Kidney epithelial cell (primary cell): ENCODE measurements at regions not wholly inside any gene's neighbourhood (a gene's known extent, or its start where the extent isn't known, plus 50 kb on each side); places are given as distances from the start of the nearest gene placed in this dataset.

Experiments used
- DNase-seq: peaks from one replicate; pipeline ENCODE4 v3.0.0-alpha.2; 2010; ENCODE audit warnings: low read depth
- H3K27me3 ChIP-seq: 2 replicates; pipeline ENCODE4 v1.6.0; 2011; ENCODE audit warnings: low read length; ENCODE audit not compliant: control insufficient read depth, insufficient read depth
- H3K36me3 ChIP-seq: 2 replicates; pipeline ENCODE4 v1.5.1; 2011; ENCODE audit warnings: low read length; ENCODE audit not compliant: control insufficient read depth, insufficient read depth
- H3K4me3 ChIP-seq: 2 replicates; pipeline ENCODE4 v1.5.1; 2011; ENCODE audit warnings: low read depth, mild to moderate bottlenecking, control low read depth, low read length
- TF ChIP-seq, protein P1 (sequence below): IDR thresholded peaks from 2 replicates; pipeline ENCODE4 v1.5.1; 2011; ENCODE audit warnings: mild to moderate bottlenecking, moderate library complexity, low read length, control low read depth, inconsistent platforms; ENCODE audit not compliant: insufficient read depth, poor library complexity, severe bottlenecking

- no peaks in the 10 kb centered on the region for H3K27me3 ChIP-seq
- no peak overlapping the region for H3K4me3 ChIP-seq
- no peak for DNase-seq
- TF ChIP-seq, protein P1, sequence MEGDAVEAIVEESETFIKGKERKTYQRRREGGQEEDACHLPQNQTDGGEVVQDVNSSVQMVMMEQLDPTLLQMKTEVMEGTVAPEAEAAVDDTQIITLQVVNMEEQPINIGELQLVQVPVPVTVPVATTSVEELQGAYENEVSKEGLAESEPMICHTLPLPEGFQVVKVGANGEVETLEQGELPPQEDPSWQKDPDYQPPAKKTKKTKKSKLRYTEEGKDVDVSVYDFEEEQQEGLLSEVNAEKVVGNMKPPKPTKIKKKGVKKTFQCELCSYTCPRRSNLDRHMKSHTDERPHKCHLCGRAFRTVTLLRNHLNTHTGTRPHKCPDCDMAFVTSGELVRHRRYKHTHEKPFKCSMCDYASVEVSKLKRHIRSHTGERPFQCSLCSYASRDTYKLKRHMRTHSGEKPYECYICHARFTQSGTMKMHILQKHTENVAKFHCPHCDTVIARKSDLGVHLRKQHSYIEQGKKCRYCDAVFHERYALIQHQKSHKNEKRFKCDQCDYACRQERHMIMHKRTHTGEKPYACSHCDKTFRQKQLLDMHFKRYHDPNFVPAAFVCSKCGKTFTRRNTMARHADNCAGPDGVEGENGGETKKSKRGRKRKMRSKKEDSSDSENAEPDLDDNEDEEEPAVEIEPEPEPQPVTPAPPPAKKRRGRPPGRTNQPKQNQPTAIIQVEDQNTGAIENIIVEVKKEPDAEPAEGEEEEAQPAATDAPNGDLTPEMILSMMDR: no peak
- H3K36me3 ChIP-seq: no peaks in the 10 kb centered on the region
These were observed 1065.8 kb upstream of the EYS start for GRCh38 chr6:66772800-66773199.

- no peak for DNase-seq
- Histone ChIP-seq H3K27me3 (no peaks in the 10 kb centered on the region), H3K4me3 (no peak overlapping the region), H3K36me3 (no peaks in the 10 kb centered on the region)
- TF ChIP-seq, protein P1: no peak
These were observed 1064.6 kb upstream of the EYS start for GRCh38 chr6:66771626-66772025.

- DNase-seq: no peak
- no peaks in the 10 kb centered on the region for H3K27me3 ChIP-seq
- H3K36me3 ChIP-seq: no peaks in the 10 kb centered on the region
- TF ChIP-seq, protein P1: no peak
- no peak overlapping the region for H3K4me3 ChIP-seq
These were observed 1044.6 kb upstream of the EYS start for GRCh38 chr6:66751630-66752029.

- no peaks in the 10 kb centered on the region for H3K27me3 ChIP-seq
- TF ChIP-seq, protein P1: no peak
- no peak overlapping the region for H3K4me3 ChIP-seq
- DNase-seq: no peak
- H3K36me3 ChIP-seq: no peaks in the 10 kb centered on the region
These were observed 1033.3 kb upstream of the EYS start for GRCh38 chr6:66740346-66740745.

GRCh38 chr6:66735106-66735890, 1028.3 kb upstream of the EYS start:
- no peak for DNase-seq
- Histone ChIP-seq H3K36me3 (no peaks in the 10 kb centered on the region), H3K27me3 (no peaks in the 10 kb centered on the region), H3K4me3 (no peak overlapping the region)
- TF ChIP-seq, protein P1: no peak

DNA sequence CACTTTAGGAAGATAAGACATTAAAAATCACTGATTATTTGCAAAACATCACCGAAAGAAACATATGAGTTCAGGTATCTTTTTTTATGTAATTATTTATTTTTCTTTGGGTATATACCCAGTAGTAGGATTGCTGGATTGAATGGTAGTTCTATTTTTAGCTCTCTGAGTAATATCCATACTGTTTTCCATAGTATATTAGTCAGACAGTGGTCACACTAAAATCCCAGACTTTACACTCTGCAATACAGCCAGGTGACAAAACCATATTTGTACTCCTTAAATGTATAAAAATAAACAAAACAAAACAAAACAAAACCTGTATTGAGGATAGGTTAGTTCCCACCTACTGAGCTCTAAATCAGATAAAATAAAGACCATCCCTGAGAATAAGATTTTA, 1024.3 kb upstream of the EYS start:
- DNase-seq: no peak
- Histone ChIP-seq H3K27me3 (no peaks in the 10 kb centered on the region), H3K4me3 (no peak overlapping the region), H3K36me3 (no peaks in the 10 kb centered on the region)
- TF ChIP-seq, protein P1: no peak
